A549 (cell line): ENCODE measurements at regions not wholly inside any gene's neighbourhood (a gene's known extent, or its start where the extent isn't known, plus 50 kb on each side); places are given as distances from the start of the nearest gene placed in this dataset.

ENCODE experiments used
- ATAC-seq, 2 experiments: fragments of 200-7000 bp in 1 of 2; fragments of >200 bp in 1 of 2; cut with Nextera tagmentation in 1 of 2; cut with Tn5 transposase in 1 of 2; 3 replicates each; pipeline versions ENCODE4 v1.8.0 to v1.9.1; 2018 to 2020; ENCODE audit warnings: mild to moderate bottlenecking in 1 of 2, moderate library complexity in 1 of 2
- CTCF ChIA-PET: fragments of 300-600 bp; sonication (Branson Sonifier 250); formaldehyde crosslinking; extraction: SDS; loops from one replicate; lab custom pipeline; 2021; ENCODE audit warnings: antibody characterized with exemption, inconsistent platforms; lab: Yijun Ruan, JAX
- POLR2A ChIA-PET: fragments of 350-600 bp; formaldehyde crosslinking; extraction: SDS; loops from one replicate; lab custom pipeline; 2021; ENCODE audit warnings: antibody characterized with exemption, inconsistent platforms; lab: Yijun Ruan, JAX
- DNase-seq, 2 experiments: peaks; one replicate each; pipeline versions ENCODE4 v3.0.0 to v3.0.0-alpha.2; 2011 to 2016; ENCODE audit warnings: low read depth in 1 of 2, low spot score in 1 of 2
- FAIRE-seq: peaks from 2 replicates; lab custom pipeline; 2011; peaks lifted over from hg19 to GRCh38; lab: Jason Lieb, UNC
- H3K27ac ChIP-seq, 2 experiments: fragments of >200 bp; sonication (Bioruptor Twin); formaldehyde crosslinking; 3 replicates each; pipeline ENCODE4 v1.5.1; 2016 to 2017
- H3K4me1 ChIP-seq: fragments of >200 bp; sonication (Bioruptor Twin); formaldehyde crosslinking; 3 replicates; pipeline ENCODE4 v1.6.1; 2016
- H3K4me2 ChIP-seq: fragments of >200 bp; sonication (Bioruptor Twin); formaldehyde crosslinking; 3 replicates; pipeline ENCODE4 v1.6.1; 2016
- H3K4me3 ChIP-seq: fragments of >200 bp; sonication (Bioruptor Twin); formaldehyde crosslinking; 3 replicates; pipeline ENCODE4 v1.5.1; 2016
- H3K9me3 ChIP-seq: fragments of >200 bp; sonication (Bioruptor Twin); formaldehyde crosslinking; 3 replicates; pipeline ENCODE4 v1.6.1; 2016
- CBX8 ChIP-seq: fragments of 200-600 bp; sonication (generic); IDR thresholded peaks from 2 replicates; pipeline ENCODE4 v1.6.1; 2016
- CHD2 ChIP-seq: fragments of 150-350 bp; IDR thresholded peaks from 2 replicates; pipeline ENCODE4 v1.6.1; 2014; ENCODE audit warnings: low read length; ENCODE audit not compliant: partially characterized antibody
- CHD4 ChIP-seq: fragments of 200-600 bp; sonication (generic); IDR thresholded peaks from 2 replicates; pipeline ENCODE4 v1.6.1; 2016; ENCODE audit warnings: antibody characterized with exemption, mild to moderate bottlenecking, borderline replicate concordance
- CTCF ChIP-seq: fragments of >200 bp; sonication (Bioruptor Twin); formaldehyde crosslinking; IDR thresholded peaks from 3 replicates; pipeline ENCODE4 v1.5.1; 2016
- ESRRA ChIP-seq: fragments of 150-350 bp; IDR thresholded peaks from 2 replicates; pipeline ENCODE4 v1.6.1; 2014; ENCODE audit warnings: mild to moderate bottlenecking, low read length, borderline replicate concordance
- FOSB ChIP-seq: fragments of 250-450 bp; sonication (Bioruptor Pico); IDR thresholded peaks from 2 replicates; pipeline ENCODE4 v1.5.0; 2020; ENCODE audit warnings: mild to moderate bottlenecking, moderate library complexity
- GATA3 ChIP-seq: IDR thresholded peaks from 2 replicates; pipeline ENCODE4 v1.6.1; 2012; ENCODE audit warnings: borderline replicate concordance
- HOXA7 ChIP-seq: fragments of 250-450 bp; sonication (Bioruptor Pico); IDR thresholded peaks from 2 replicates; pipeline ENCODE4 v1.5.0; 2020; ENCODE audit warnings: mild to moderate bottlenecking, moderate library complexity
- HOXB13 ChIP-seq: fragments of 250-450 bp; sonication (Bioruptor Pico); IDR thresholded peaks from 2 replicates; pipeline ENCODE4 v1.5.0; 2020; ENCODE audit warnings: low read depth, mild to moderate bottlenecking, moderate library complexity
- JUNB ChIP-seq: fragments of >200 bp; sonication (Bioruptor Twin); formaldehyde crosslinking; IDR thresholded peaks from 2 replicates; pipeline ENCODE4 v1.6.1; 2016
- KDM1A ChIP-seq: fragments of 200-600 bp; sonication (generic); IDR thresholded peaks from 2 replicates; pipeline ENCODE4 v1.6.1; 2016; ENCODE audit warnings: low read depth, mild to moderate bottlenecking
- MAZ ChIP-seq: fragments of 150-350 bp; IDR thresholded peaks from 2 replicates; pipeline ENCODE4 v1.6.1; 2014; ENCODE audit warnings: antibody characterized with exemption, low read depth, low read length, borderline replicate concordance
- MYC ChIP-seq: IDR thresholded peaks from 2 replicates; pipeline ENCODE4 v1.6.1; 2012; ENCODE audit warnings: mild to moderate bottlenecking, inconsistent platforms, low read length, improper control_type of control experiment, borderline replicate concordance
- NR3C1 ChIP-seq: fragments of >200 bp; sonication (Bioruptor Twin); formaldehyde crosslinking; IDR thresholded peaks from 3 replicates; pipeline ENCODE4 v1.6.1; 2017
- PHF8 ChIP-seq: fragments of 200-600 bp; sonication (generic); IDR thresholded peaks from 2 replicates; pipeline ENCODE4 v1.6.1; 2016; ENCODE audit warnings: low read depth, mild to moderate bottlenecking, antibody characterized with exemption, moderate library complexity, borderline replicate concordance
- POLR2AphosphoS2 ChIP-seq: conservative IDR thresholded peaks from 2 replicates; pipeline ENCODE4 v1.6.1; 2012; ENCODE audit warnings: low read length, improper control_type of control experiment, inconsistent platforms
- RARB ChIP-seq: fragments of 250-450 bp; sonication (Bioruptor Pico); IDR thresholded peaks from 2 replicates; pipeline ENCODE4 v1.8.0; 2021; ENCODE audit warnings: mild to moderate bottlenecking, moderate library complexity
- RCOR1 ChIP-seq: fragments of 150-350 bp; IDR thresholded peaks from 2 replicates; pipeline ENCODE4 v1.6.1; 2014; ENCODE audit warnings: antibody characterized with exemption, low read length, low read depth
- SMC3 ChIP-seq: fragments of >200 bp; sonication (Bioruptor Twin); formaldehyde crosslinking; IDR thresholded peaks from 3 replicates; pipeline ENCODE4 v1.6.1; 2018; ENCODE audit warnings: inconsistent platforms
- TP53 ChIP-seq: fragments of 250-450 bp; sonication (Bioruptor Pico); IDR thresholded peaks from 2 replicates; pipeline ENCODE4 v1.5.0; 2021; ENCODE audit warnings: mild to moderate bottlenecking, moderate library complexity
- USF2 ChIP-seq: fragments of 450-650 bp; IDR thresholded peaks from 2 replicates; pipeline ENCODE4 v1.6.1; 2014; ENCODE audit warnings: antibody characterized with exemption
- ZC3H11A ChIP-seq: fragments of 450-650 bp; IDR thresholded peaks from 2 replicates; pipeline ENCODE4 v1.6.1; 2014; ENCODE audit warnings: antibody characterized with exemption, mild to moderate bottlenecking
- ZNF302 ChIP-seq: fragments of 250-450 bp; sonication (Bioruptor Pico); IDR thresholded peaks from 2 replicates; pipeline ENCODE4 v1.9.0; 2021; ENCODE audit warnings: inconsistent platforms, mild to moderate bottlenecking, moderate library complexity
- WGBS: methylation state at CpG from one replicate; pipeline ENCODE4 v1.1.6; 2017; ENCODE audit errors: missing lambda C conversion rate; 5-methylcytosine and 5-hydroxymethylcytosine counted together
- TF ChIP-seq, protein P1 (sequence below): fragments of >200 bp; sonication (Bioruptor Twin); formaldehyde crosslinking; IDR thresholded peaks from 3 replicates; pipeline ENCODE4 v1.6.1; 2016
- TF ChIP-seq, protein P2 (sequence below): fragments of 250-450 bp; sonication (Bioruptor Pico); IDR thresholded peaks from 2 replicates; pipeline ENCODE4 v1.5.0; 2021; ENCODE audit warnings: mild to moderate bottlenecking, moderate library complexity, borderline replicate concordance
- TF ChIP-seq, protein P3 (sequence below): fragments of 200-600 bp; sonication (generic); IDR thresholded peaks from 2 replicates; pipeline ENCODE4 v1.6.1; 2016; ENCODE audit warnings: antibody characterized with exemption, mild to moderate bottlenecking, moderate library complexity
- TF ChIP-seq, protein P4 (sequence below): IDR thresholded peaks from 2 replicates; pipeline ENCODE4 v1.6.1; 2012

- ChIA-PET CTCF (interaction anchor here (0.6 kb wide), 1 partner anchor 1778 kb away, joined by 3 read pairs; no protein-coding TSS in a partner anchor), POLR2A (no interaction called here)
- Histone ChIP-seq H3K9me3 (no peaks in the 10 kb centered on the region), H3K4me2 (no peak overlapping the region), H3K4me1 (no peaks in the 10 kb centered on the region), H3K27ac (no peak overlapping the region), H3K4me3 (no peak overlapping the region)
- FAIRE-seq = no peak
- WGBS = 3% methylated on average over 3 of the region's 3 CpGs
- TF ChIP-seq KDM1A (no peak), CBX8 (no peak), CTCF (no peak), HOXB13 (CRISPR knock-in tag) (no peak), HOXA7 (no peak), CHD2 (no peak), NR3C1 (no peak), PHF8 (no peak), MYC (no peak), GATA3 (no peak), CHD4 (no peak), ZNF302 (CRISPR knock-in tag) (no peak), RARB (CRISPR knock-in tag) (no peak), ZC3H11A (no peak)
- TF ChIP-seq, protein P1, sequence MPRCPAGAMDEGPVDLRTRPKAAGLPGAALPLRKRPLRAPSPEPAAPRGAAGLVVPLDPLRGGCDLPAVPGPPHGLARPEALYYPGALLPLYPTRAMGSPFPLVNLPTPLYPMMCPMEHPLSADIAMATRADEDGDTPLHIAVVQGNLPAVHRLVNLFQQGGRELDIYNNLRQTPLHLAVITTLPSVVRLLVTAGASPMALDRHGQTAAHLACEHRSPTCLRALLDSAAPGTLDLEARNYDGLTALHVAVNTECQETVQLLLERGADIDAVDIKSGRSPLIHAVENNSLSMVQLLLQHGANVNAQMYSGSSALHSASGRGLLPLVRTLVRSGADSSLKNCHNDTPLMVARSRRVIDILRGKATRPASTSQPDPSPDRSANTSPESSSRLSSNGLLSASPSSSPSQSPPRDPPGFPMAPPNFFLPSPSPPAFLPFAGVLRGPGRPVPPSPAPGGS = no peak
- TF ChIP-seq, protein P2, sequence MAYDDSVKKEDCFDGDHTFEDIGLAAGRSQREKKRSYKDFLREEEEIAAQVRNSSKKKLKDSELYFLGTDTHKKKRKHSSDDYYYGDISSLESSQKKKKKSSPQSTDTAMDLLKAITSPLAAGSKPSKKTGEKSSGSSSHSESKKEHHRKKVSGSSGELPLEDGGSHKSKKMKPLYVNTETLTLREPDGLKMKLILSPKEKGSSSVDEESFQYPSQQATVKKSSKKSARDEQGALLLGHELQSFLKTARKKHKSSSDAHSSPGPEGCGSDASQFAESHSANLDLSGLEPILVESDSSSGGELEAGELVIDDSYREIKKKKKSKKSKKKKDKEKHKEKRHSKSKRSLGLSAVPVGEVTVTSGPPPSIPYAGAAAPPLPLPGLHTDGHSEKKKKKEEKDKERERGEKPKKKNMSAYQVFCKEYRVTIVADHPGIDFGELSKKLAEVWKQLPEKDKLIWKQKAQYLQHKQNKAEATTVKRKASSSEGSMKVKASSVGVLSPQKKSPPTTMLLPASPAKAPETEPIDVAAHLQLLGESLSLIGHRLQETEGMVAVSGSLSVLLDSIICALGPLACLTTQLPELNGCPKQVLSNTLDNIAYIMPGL (CRISPR knock-in tag) = no peak
- TF ChIP-seq, protein P3, sequence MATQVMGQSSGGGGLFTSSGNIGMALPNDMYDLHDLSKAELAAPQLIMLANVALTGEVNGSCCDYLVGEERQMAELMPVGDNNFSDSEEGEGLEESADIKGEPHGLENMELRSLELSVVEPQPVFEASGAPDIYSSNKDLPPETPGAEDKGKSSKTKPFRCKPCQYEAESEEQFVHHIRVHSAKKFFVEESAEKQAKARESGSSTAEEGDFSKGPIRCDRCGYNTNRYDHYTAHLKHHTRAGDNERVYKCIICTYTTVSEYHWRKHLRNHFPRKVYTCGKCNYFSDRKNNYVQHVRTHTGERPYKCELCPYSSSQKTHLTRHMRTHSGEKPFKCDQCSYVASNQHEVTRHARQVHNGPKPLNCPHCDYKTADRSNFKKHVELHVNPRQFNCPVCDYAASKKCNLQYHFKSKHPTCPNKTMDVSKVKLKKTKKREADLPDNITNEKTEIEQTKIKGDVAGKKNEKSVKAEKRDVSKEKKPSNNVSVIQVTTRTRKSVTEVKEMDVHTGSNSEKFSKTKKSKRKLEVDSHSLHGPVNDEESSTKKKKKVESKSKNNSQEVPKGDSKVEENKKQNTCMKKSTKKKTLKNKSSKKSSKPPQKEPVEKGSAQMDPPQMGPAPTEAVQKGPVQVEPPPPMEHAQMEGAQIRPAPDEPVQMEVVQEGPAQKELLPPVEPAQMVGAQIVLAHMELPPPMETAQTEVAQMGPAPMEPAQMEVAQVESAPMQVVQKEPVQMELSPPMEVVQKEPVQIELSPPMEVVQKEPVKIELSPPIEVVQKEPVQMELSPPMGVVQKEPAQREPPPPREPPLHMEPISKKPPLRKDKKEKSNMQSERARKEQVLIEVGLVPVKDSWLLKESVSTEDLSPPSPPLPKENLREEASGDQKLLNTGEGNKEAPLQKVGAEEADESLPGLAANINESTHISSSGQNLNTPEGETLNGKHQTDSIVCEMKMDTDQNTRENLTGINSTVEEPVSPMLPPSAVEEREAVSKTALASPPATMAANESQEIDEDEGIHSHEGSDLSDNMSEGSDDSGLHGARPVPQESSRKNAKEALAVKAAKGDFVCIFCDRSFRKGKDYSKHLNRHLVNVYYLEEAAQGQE = no peak
- DNase-seq = peak in 1 of 2 experiments; percentile 27
- no peak for ATAC-seq
Observed at GRCh38 chr12:126033751-126034150, 968.5 kb downstream of the AACS start.

- FAIRE-seq = no peak
- CTCF ChIA-PET = no interaction called here
- ATAC-seq = no peak
- no peak for DNase-seq
- Histone ChIP-seq H3K4me2 (no peak overlapping the region), H3K27ac (no peak overlapping the region), H3K9me3 (no peaks in the 10 kb centered on the region), H3K4me3 (no peak overlapping the region), H3K4me1 (no peaks in the 10 kb centered on the region)
- POLR2A ChIA-PET = no interaction called here
- TF ChIP-seq USF2 = no peak
- TF ChIP-seq, protein P4, sequence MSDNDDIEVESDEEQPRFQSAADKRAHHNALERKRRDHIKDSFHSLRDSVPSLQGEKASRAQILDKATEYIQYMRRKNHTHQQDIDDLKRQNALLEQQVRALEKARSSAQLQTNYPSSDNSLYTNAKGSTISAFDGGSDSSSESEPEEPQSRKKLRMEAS = no peak
- TF ChIP-seq CHD2 = no peak
- no peak for TF ChIP-seq MYC
- no peak for TF ChIP-seq MAZ
- no peak for TF ChIP-seq FOSB (CRISPR knock-in tag)
- TF ChIP-seq SMC3 = no peak
- TF ChIP-seq POLR2AphosphoS2 = no peak
- TF ChIP-seq CTCF = no peak
- TF ChIP-seq TP53 = no peak
- TF ChIP-seq RCOR1 = no peak
- TF ChIP-seq ESRRA = no peak
- TF ChIP-seq JUNB = no peak
- no peak for TF ChIP-seq HOXB13 (CRISPR knock-in tag)
- no peak for TF ChIP-seq NR3C1
Observed at GRCh38 chr12:126036348-126036747, 971.1 kb downstream of the AACS start.
